ENCODE measurements at regions not wholly inside any gene's neighbourhood (a gene's known extent, or its start where the extent isn't known, plus 50 kb on each side); places are given as distances from the start of the nearest gene placed in this dataset.

DNA sequence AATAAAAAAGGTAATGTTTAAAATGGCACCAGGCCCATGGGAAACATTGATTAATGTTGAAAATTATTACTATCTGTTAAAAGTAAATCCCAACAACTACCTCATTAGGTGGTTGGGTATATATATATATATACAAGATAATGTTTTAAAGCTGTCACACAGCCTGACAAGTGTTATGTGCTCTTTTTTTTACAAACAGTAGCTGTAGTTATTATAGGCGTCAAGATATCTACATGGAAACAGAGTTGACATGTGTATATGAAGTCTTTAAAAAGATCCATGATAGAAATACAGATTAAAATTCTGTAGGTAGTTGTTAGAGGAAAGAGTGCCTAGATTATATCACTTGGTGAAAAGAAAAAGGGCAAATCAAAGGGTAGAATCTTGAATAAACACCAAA is 279.9 kb downstream of the SLITRK6 start:
- in situ Hi-C loops (cut with MboI; ENCODE audit: low pct_ligation_motif_present in 1 of 4, low pct_unique_long_range_greater_than_20kb in 1 of 4, low sequenced_read_pairs in 3 of 4) = no loop called here
- Histone ChIP-seq H3K9me3 (no peaks in the 10 kb centered on the region), H3K36me3 (no peaks in the 10 kb centered on the region), H3K27ac (no peak overlapping the region), H3K4me1 (peaks cover 0 to 11% (median 3%) of the 10 kb centered on the region in 4 donors), H3K4me3 (no peak overlapping the region), H3K27me3 (no peaks in the 10 kb centered on the region)
- intact Hi-C loops (cut with DNase I; ENCODE audit: low total_unique reads) = no loop called here
- 40 to 46% methylated on average over 1 of the region's 1 CpG for WGBS, 2 donors (ENCODE audit: low coverage in 1 of 2)
- no peak for DNase-seq
- no peak for TF ChIP-seq EP300 (IDR thresholded peaks at IDR 0.05; ENCODE audit: low read depth)
- TF ChIP-seq CTCF (IDR thresholded peaks at IDR 0.05) = no peak
- TF ChIP-seq POLR2A (IDR thresholded peaks at IDR 0.05) = no peak
- no peak for TF ChIP-seq POLR2AphosphoS5 (IDR thresholded peaks at IDR 0.05)

DNA sequence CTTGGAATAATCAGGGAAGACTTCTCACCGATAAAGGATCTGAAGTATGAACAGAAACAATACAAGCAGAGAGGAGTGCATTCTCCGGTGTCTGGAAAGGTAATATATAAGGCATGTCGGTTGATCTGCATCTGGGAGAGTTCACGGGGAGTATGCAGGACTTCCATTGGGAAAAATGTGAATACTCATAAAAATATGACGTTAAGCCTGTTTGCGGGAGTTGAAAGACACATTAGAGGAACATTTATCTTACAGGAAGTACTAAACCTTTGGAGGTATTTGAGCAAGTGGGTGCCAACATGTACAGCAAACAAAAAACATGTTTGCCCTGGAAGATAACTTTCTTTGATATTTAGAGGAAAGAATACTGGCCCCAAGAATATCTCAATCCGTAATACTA is 286.8 kb downstream of the SLITRK6 start:
- H3K4me3 ChIP-seq = no peak overlapping the region
- H3K27me3 ChIP-seq = no peaks in the 10 kb centered on the region
- in situ Hi-C loops (cut with MboI; ENCODE audit: low pct_ligation_motif_present in 1 of 4, low pct_unique_long_range_greater_than_20kb in 1 of 4, low sequenced_read_pairs in 3 of 4) (no loop called here), intact Hi-C loops (cut with DNase I; ENCODE audit: low total_unique reads) (no loop called here)
- H3K4me1 ChIP-seq = peaks cover 0 to 15% (median 3%) of the 10 kb centered on the region in 4 donors
- no peaks in the 10 kb centered on the region for H3K9me3 ChIP-seq
- H3K36me3 ChIP-seq = no peaks in the 10 kb centered on the region
- TF ChIP-seq EP300 (IDR thresholded peaks at IDR 0.05; ENCODE audit: low read depth) (no peak), POLR2A (IDR thresholded peaks at IDR 0.05) (no peak), POLR2AphosphoS5 (IDR thresholded peaks at IDR 0.05) (no peak), CTCF (IDR thresholded peaks at IDR 0.05) (no peak)
- DNase-seq = no peak
- 41 to 50% methylated on average over 5 to 7 of the region's 7 CpGs for WGBS, 2 donors (ENCODE audit: low coverage in 1 of 2)
- H3K27ac ChIP-seq = no peak overlapping the region

- intact Hi-C loops (cut with DNase I; ENCODE audit: low total_unique reads) = no loop called here
- DNase-seq = no peak
Observed at GRCh38 chr13:85509512-85509911, 289.7 kb downstream of the SLITRK6 start.

GRCh38 chr13:85508683-85509329 is 290.4 kb downstream of the SLITRK6 start:
- H3K9me3 ChIP-seq = no peaks in the 10 kb centered on the region
- H3K36me3 ChIP-seq = no peaks in the 10 kb centered on the region
- peaks cover 0 to 15% (median 3%) of the 10 kb centered on the region in 4 donors for H3K4me1 ChIP-seq
- H3K27ac ChIP-seq = no peak overlapping the region
- in situ Hi-C loops (cut with MboI; ENCODE audit: low pct_ligation_motif_present in 1 of 4, low pct_unique_long_range_greater_than_20kb in 1 of 4, low sequenced_read_pairs in 3 of 4) = no loop called here
- intact Hi-C loops (cut with DNase I; ENCODE audit: low total_unique reads) = no loop called here
- no peak for TF ChIP-seq EP300 (IDR thresholded peaks at IDR 0.05; ENCODE audit: low read depth)
- TF ChIP-seq POLR2A (IDR thresholded peaks at IDR 0.05) = no peak
- TF ChIP-seq CTCF (IDR thresholded peaks at IDR 0.05) = no peak
- no peak for TF ChIP-seq POLR2AphosphoS5 (IDR thresholded peaks at IDR 0.05)
- no peak for DNase-seq
- H3K27me3 ChIP-seq = no peaks in the 10 kb centered on the region
- no peak overlapping the region for H3K4me3 ChIP-seq
- WGBS, 2 donors (ENCODE audit: low coverage in 1 of 2) = 89% methylated on average over 12 of the region's 12 CpGs; no CpG with 5 or more reads in 1 of the 2 donors

More at GRCh38 chr13:85509512-85509911, 289.7 kb downstream of the SLITRK6 start:
- H3K9me3 ChIP-seq = no peaks in the 10 kb centered on the region
- 75 to 100% methylated on average over 1 to 4 of the region's 4 CpGs for WGBS, 2 donors (ENCODE audit: low coverage in 1 of 2)
- in situ Hi-C loops (cut with MboI; ENCODE audit: low pct_ligation_motif_present in 1 of 4, low pct_unique_long_range_greater_than_20kb in 1 of 4, low sequenced_read_pairs in 3 of 4) = no loop called here
- TF ChIP-seq CTCF (IDR thresholded peaks at IDR 0.05) (no peak), POLR2A (IDR thresholded peaks at IDR 0.05) (no peak), EP300 (IDR thresholded peaks at IDR 0.05; ENCODE audit: low read depth) (no peak), POLR2AphosphoS5 (IDR thresholded peaks at IDR 0.05) (no peak)
- no peak overlapping the region for H3K27ac ChIP-seq
- no peak overlapping the region for H3K4me3 ChIP-seq
- H3K27me3 ChIP-seq = no peaks in the 10 kb centered on the region
- peaks cover 0 to 15% (median 3%) of the 10 kb centered on the region in 4 donors for H3K4me1 ChIP-seq
- no peaks in the 10 kb centered on the region for H3K36me3 ChIP-seq
